ENCODE measurements at regions not wholly inside any gene's neighbourhood (a gene's known extent, or its start where the extent isn't known, plus 50 kb on each side); places are given as distances from the start of the nearest gene placed in this dataset.

- TF ChIP-seq CTCF (conservative IDR thresholded peaks at IDR 0.05; ENCODE audit: low read depth, low read length), result no peak
- TF ChIP-seq EZH2 (IDR thresholded peaks at IDR 0.05; ENCODE audit: borderline replicate concordance, low read depth, low read length, poor library complexity, severe bottlenecking), result no peak
Observed at GRCh38 chr2:146455325-146455724, 1389.5 kb upstream of the ACVR2A start.
